Limb (tissue), 2 donors: ENCODE measurements at regions not wholly inside any gene's neighbourhood (a gene's known extent, or its start where the extent isn't known, plus 50 kb on each side); places are given as distances from the start of the nearest gene placed in this dataset.

ENCODE experiments used
- DNase-seq, 2 donors: peaks; one replicate each; pipeline ENCODE4 v3.0.0-alpha.2; 2016; ENCODE audit errors: extremely low spot score in 2 of 2

GRCh38 chr1:82515650-82516049 lies 714.9 kb downstream of the ADGRL2 start:
- DNase-seq: no peak

GRCh38 chr1:82511441-82511840 lies 710.7 kb downstream of the ADGRL2 start:
- no peak for DNase-seq

GRCh38 chr1:82510431-82510830 lies 709.7 kb downstream of the ADGRL2 start:
- no peak for DNase-seq

DNA sequence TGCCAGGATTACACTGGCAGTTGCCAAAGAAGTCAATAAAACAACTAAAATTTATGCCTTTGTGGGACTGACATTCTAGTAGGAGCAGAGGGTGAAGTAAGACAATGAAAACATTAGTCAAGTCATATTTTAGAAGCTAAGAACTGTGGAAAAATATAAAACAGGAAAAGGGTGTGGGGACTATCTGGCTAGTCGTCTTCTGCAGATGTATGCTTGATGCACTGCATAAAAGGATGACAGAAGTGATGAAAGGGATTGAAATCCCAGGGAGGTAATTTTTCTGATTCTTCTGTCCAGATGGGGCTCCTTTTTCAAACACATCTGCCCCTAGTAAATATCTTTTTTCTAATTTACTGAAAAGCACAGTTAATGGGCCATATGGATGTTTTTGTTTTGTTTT lies 706.3 kb downstream of the ADGRL2 start:
- no peak for DNase-seq

DNA sequence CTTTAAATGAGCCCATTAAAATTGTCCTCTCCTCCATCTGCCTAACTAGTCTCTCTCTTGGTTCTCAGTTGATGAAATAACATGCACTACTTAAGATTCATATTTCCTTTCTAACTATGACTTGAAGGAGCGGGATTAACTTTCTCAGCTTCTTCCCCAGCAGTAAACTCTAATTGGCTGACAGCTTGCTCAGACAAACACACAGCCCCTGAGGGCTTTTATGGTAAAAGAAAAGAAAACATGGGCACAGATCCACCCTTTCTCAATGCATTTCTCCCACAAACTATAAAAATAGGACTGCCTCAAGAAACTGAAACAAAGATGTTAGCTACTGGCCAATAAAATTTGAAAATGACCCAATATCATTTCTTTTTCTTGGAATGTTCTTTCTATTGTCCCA lies 703.1 kb downstream of the ADGRL2 start:
- no peak for DNase-seq

DNA sequence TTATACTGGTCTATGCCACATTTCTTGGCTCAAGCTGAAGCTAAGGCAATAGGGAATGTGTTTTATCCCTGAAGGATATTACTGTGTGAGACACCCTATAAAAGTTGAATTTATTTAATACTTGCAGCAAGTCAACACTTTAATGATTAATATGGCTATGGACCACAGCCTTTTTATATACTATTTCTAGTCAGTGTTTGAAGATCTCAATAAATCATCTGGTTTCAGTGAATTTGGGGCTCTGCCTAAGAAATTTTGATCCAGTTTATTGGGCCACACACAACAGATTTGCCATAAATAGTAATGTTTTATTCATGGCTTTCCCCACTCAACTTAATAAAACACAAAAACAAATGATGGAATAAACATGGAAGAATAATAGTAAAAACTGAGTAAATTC lies 698.3 kb downstream of the ADGRL2 start:
- DNase-seq: no peak

GRCh38 chr1:82494117-82494516 lies 693.4 kb downstream of the ADGRL2 start:
- no peak for DNase-seq

DNA sequence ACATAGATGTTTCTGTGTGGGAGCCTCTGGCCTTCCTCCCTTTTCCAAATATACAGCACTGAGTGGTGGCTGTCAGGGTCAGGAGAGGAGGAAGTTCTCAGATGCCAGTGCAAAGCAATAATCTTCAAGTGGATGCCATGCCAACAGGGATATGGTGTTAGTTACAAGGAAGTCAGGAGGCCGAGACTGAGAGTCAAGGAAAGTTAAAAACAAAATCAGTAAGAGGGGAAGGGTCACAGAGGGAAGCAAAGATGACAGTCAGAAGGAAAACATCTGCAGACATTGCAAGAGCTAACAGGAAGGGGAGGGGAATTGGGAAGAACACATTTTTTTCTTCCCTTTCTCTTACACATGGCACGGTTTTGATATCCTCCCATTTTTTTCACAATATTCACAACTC lies 691.4 kb downstream of the ADGRL2 start:
- no peak for DNase-seq

DNA sequence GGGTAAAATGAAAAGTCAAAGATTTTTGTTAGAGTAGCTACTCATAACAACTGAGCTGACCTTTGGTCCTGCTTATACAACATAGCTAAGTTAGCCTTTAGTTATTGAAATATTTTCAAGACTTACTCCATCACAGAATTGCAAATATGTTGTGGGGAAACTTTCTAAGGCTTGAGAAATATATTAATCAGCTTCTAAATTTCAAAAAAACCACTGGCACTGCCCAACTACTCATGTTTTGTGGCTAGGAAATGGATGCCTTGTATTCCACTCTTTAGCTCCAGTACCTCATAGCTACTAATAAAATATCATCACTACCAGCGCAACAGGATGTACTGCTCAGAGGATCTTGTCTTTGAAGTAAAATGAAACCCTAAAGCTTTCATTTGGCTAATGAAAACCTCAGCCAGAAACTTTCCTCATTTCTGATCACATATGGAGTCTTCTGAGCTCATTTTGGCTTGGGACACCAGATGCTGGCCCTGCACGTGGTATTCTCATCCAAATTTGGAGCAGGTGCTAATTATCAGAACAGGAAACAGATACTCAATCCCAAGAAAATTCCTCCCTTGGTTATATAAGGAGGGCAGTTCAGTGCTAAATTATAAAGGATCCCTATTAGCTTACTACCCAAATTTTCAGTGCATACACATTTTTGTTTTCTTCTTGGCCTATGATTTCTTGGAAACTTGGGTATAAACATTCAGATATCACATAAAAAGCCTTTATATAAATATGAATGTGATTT lies 690.7 kb downstream of the ADGRL2 start:
- no peak for DNase-seq

DNA sequence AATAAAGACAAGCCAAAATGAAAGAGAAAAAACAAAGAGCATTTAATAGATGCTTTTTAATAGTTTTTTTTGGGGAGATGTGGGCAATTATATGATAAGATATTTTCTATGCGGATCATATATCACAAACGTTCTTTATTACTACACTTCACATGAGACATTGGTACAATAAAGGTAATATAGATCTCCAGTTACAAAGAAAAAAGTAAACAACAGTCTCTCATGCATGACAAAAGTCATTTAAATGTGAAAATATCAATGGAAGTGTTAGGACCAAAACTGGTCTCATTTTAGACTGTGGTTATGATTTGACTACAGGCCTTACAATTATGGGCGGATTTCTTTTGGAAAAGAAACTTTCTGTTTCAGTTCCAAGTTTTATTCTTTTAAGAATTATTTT lies 687.0 kb downstream of the ADGRL2 start:
- DNase-seq: no peak

DNA sequence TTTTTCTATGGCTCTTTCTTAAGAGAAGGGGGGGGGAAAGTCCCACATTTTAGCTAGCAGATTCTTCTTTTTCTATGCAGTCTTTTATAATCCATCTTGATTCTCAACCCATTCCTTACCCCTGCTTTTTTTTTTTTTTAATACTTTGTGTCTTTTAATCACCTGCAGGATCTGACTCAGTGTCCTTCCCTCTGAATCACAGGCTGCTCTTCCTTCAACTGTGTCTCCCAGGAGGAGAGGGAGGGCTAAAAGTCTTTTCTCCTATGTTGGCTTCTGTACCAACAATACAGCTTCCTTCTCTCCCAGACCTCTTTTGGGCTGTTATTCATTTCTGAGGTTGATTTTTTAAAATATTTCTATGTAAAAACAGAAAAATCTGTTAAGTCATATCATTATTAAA lies 686.2 kb downstream of the ADGRL2 start:
- DNase-seq: no peak

DNA sequence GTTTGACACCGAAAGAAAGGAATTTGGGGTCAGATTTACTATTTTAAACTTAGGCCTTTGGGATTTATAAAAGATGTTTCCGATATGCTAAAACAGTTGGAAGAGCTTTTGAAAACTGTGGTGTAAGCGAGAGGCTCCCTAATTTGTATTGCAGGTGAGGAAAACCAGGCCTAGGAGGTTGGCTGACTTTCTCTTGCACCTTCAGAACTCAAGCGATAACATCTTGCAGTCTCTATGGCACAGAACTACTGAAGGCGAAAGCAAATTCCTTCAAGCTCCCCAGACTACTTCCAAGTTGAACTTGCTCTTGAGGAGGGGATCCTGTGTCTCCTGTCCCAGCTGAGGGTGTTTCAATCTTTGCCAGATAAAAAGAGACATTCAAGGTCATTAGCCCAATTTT lies 685.7 kb downstream of the ADGRL2 start:
- DNase-seq: no peak

GRCh38 chr1:82485591-82486369 lies 685.0 kb downstream of the ADGRL2 start:
- peak; percentile 60 to 63 for DNase-seq

GRCh38 chr1:82483146-82483545 lies 682.4 kb downstream of the ADGRL2 start:
- DNase-seq: no peak

DNA sequence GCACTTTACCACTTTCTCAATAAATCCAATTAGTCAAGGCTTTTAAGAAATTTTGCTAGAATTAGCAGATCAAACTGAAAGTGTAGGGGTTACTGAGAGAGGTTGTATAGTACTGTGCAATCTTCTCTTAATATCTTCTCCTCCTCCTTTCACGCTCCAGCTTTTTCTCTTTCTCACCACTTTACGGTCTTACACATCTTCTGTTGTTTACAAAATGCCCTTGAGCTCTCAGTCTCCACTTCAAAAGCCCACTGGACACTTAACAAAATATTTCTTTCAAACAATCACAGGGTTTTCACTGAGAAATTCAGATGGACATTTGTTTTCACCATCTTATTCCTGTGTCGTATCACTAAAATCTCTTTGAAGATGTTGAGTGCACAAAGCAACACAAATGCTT lies 678.2 kb downstream of the ADGRL2 start:
- no peak for DNase-seq

- no peak for DNase-seq
These were observed 671.9 kb downstream of the ADGRL2 start for GRCh38 chr1:82472489-82473131.

GRCh38 chr1:82466891-82467290 lies 666.2 kb downstream of the ADGRL2 start:
- no peak for DNase-seq

GRCh38 chr1:82466416-82466815 lies 665.7 kb downstream of the ADGRL2 start:
- DNase-seq: no peak

- DNase-seq: no peak
These were observed 664.3 kb downstream of the ADGRL2 start for GRCh38 chr1:82465024-82465423.

GRCh38 chr1:82464362-82465001 lies 663.7 kb downstream of the ADGRL2 start:
- peak in 1 of 2 donors; percentile 33 for DNase-seq

DNA sequence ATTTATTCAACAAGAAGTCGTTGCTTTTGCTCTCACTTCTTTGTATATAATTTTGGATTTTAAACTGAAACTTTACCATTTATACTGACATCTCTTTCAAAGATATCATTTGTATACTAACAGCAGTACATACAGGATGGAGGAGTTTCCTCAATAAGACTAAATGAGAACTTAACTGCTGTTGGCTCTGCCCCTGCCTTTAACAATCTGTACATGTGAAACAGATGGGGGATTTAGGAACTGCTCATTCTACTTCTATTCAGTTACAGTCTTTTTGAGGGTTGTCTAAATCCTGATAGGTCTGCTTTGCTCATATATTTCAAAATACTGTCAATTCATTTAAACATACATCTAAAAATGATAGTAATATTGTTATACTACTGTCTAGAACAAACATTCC lies 663.2 kb downstream of the ADGRL2 start:
- peak in 1 of 2 donors; percentile 61 for DNase-seq

DNA sequence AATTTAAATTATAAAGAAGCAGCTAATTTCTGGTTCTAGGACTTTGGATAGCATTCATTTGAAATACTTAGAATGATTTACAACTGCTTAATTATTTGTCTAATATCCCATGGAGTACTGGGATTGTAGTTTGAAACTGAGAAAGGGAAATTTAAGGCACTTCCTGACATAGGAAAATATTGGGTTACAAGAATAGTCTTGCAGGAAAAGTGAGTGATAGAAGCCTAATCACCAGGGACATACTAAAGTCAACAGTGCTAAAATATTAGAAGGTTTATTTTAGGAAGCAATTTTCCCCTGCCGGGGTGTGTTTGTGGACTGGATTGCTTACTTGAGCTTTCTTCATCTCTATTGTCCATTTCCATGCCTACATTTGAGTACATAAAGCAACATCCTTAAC lies 661.6 kb downstream of the ADGRL2 start:
- no peak for DNase-seq
